ENCODE measurements at regions not wholly inside any gene's neighbourhood (a gene's known extent, or its start where the extent isn't known, plus 50 kb on each side); places are given as distances from the start of the nearest gene placed in this dataset.

DNA sequence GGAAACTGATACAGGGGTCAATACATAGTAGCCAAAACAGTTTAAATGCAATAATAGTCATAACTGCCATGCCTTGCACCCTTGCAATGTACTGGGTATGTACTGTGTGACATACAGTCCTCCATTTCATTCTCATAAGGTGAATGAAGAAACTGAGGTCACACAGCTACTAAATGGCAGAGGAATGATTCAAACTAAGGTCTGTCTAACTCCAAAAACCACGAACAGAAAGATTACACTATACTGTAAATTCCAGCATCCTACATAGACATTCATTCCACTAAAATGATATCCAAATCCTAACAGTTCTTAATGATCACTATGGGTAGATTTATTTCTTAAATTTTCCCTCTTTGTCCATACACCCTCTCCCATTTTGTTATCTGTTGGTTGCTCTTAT, 238.1 kb upstream of the SERP2 start:
- TF ChIP-seq EZH2phosphoT487 (IDR thresholded peaks at IDR 0.05; ENCODE audit: borderline replicate concordance), result no peak
- TF ChIP-seq, protein P1, sequence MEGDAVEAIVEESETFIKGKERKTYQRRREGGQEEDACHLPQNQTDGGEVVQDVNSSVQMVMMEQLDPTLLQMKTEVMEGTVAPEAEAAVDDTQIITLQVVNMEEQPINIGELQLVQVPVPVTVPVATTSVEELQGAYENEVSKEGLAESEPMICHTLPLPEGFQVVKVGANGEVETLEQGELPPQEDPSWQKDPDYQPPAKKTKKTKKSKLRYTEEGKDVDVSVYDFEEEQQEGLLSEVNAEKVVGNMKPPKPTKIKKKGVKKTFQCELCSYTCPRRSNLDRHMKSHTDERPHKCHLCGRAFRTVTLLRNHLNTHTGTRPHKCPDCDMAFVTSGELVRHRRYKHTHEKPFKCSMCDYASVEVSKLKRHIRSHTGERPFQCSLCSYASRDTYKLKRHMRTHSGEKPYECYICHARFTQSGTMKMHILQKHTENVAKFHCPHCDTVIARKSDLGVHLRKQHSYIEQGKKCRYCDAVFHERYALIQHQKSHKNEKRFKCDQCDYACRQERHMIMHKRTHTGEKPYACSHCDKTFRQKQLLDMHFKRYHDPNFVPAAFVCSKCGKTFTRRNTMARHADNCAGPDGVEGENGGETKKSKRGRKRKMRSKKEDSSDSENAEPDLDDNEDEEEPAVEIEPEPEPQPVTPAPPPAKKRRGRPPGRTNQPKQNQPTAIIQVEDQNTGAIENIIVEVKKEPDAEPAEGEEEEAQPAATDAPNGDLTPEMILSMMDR (conservative IDR thresholded peaks at IDR 0.05; ENCODE audit: low read length), result no peak
- H3K4me1 ChIP-seq (ENCODE audit: insufficient read depth, low read length, poor library complexity, severe bottlenecking), result no peaks in the 10 kb centered on the region
- H3K9me3 ChIP-seq (ENCODE audit: insufficient read depth, low read depth, low read length), result no peaks in the 10 kb centered on the region
- H3K9ac ChIP-seq (ENCODE audit: low read depth, low read length, poor library complexity, severe bottlenecking), result no peak overlapping the region
- H3K79me2 ChIP-seq (ENCODE audit: insufficient read depth, low read length), result no peaks in the 10 kb centered on the region
- H4K20me1 ChIP-seq (ENCODE audit: insufficient read depth, low read length, poor library complexity, severe bottlenecking), result no peaks in the 10 kb centered on the region
- no peak overlapping the region for H2AFZ ChIP-seq (ENCODE audit: low read length)
- no peak overlapping the region for H3K4me2 ChIP-seq (ENCODE audit: low read depth, low read length, poor library complexity, severe bottlenecking)
- no peaks in the 10 kb centered on the region for H3K36me3 ChIP-seq (ENCODE audit: insufficient read depth, low read length)
- no peaks in the 10 kb centered on the region for H3K27me3 ChIP-seq (ENCODE audit: insufficient read depth, low read length, poor library complexity, severe bottlenecking)
- H3F3A ChIP-seq (ENCODE audit: low read depth), result no peaks in the 10 kb centered on the region
- H3K4me3 ChIP-seq (ENCODE audit: low read length, poor library complexity, severe bottlenecking), result no peak overlapping the region
- no peaks in the 10 kb centered on the region for H3K9me2 ChIP-seq (replicated peaks; ENCODE audit: low read depth, low read length)

DNA sequence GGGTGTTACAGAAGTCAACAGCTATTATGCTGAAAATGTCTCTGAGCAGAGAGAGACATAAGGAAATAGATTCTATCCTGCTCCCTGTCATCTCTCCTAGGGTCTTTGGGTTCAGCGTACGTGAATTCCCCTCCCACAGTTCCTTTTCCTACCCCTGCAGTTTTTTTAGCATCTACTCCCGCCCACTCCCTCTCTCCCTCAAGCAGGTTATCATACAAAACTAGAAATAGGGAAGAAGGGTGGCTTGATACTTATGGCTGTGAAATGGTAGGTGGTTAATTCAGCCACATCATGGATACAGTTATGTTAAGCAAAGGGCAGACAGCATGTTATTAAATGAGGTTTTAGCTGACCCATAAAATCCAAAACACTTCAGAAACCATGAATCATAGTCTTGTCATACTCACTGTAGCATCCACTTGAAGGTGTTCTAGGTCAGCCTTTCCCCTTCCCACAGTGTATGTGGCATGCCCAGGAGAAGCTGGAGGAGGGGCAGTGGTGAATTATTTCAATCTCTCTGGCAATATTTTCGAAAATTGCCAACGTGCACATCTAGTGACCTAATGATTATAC, 236.8 kb upstream of the SERP2 start:
- no peaks in the 10 kb centered on the region for H4K20me1 ChIP-seq (ENCODE audit: insufficient read depth, low read length, poor library complexity, severe bottlenecking)
- no peak overlapping the region for H3K4me3 ChIP-seq (ENCODE audit: low read length, poor library complexity, severe bottlenecking)
- TF ChIP-seq, protein P1 (conservative IDR thresholded peaks at IDR 0.05; ENCODE audit: low read length), result no peak
- TF ChIP-seq EZH2phosphoT487 (IDR thresholded peaks at IDR 0.05; ENCODE audit: borderline replicate concordance), result no peak
- no peak overlapping the region for H3K4me2 ChIP-seq (ENCODE audit: low read depth, low read length, poor library complexity, severe bottlenecking)
- no peaks in the 10 kb centered on the region for H3K9me2 ChIP-seq (replicated peaks; ENCODE audit: low read depth, low read length)
- H2AFZ ChIP-seq (ENCODE audit: low read length), result no peak overlapping the region
- no peaks in the 10 kb centered on the region for H3K9me3 ChIP-seq (ENCODE audit: insufficient read depth, low read depth, low read length)
- no peak overlapping the region for H3K9ac ChIP-seq (ENCODE audit: low read depth, low read length, poor library complexity, severe bottlenecking)
- H3K27me3 ChIP-seq (ENCODE audit: insufficient read depth, low read length, poor library complexity, severe bottlenecking), result no peaks in the 10 kb centered on the region
- no peaks in the 10 kb centered on the region for H3K36me3 ChIP-seq (ENCODE audit: insufficient read depth, low read length)
- H3K79me2 ChIP-seq (ENCODE audit: insufficient read depth, low read length), result peaks cover 9% of the 10 kb centered on the region
- H3F3A ChIP-seq (ENCODE audit: low read depth), result no peaks in the 10 kb centered on the region
- H3K4me1 ChIP-seq (ENCODE audit: insufficient read depth, low read length, poor library complexity, severe bottlenecking), result peaks cover 7% of the 10 kb centered on the region

DNA sequence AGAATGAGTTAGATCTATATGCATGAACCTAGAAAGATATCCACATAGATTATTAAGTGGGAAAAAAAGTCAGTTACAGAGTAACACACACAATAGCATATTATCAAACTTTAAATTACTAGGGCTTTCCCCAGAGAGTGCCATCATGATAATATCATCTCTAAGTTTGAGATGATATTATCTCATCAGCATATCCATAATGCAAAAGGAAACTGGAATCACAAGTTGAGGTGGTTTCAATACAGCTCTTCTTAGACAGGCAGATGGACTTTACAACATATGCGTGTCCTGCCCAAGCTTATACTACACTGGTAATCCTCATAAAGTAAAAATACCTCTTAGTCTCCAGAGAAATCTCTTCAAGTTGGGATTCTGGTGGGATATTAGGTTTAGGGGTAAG, 236.2 kb upstream of the SERP2 start:
- Histone ChIP-seq H3K4me3 (ENCODE audit: low read length, poor library complexity, severe bottlenecking) (no peak overlapping the region), H4K20me1 (ENCODE audit: insufficient read depth, low read length, poor library complexity, severe bottlenecking) (no peaks in the 10 kb centered on the region), H3K4me2 (ENCODE audit: low read depth, low read length, poor library complexity, severe bottlenecking) (no peak overlapping the region), H3K9me3 (ENCODE audit: insufficient read depth, low read depth, low read length) (no peaks in the 10 kb centered on the region), H3K27me3 (ENCODE audit: insufficient read depth, low read length, poor library complexity, severe bottlenecking) (no peaks in the 10 kb centered on the region), H3K4me1 (ENCODE audit: insufficient read depth, low read length, poor library complexity, severe bottlenecking) (peaks cover 9% of the 10 kb centered on the region), H3K9me2 (replicated peaks; ENCODE audit: low read depth, low read length) (no peaks in the 10 kb centered on the region), H3K9ac (ENCODE audit: low read depth, low read length, poor library complexity, severe bottlenecking) (no peak overlapping the region), H3K79me2 (ENCODE audit: insufficient read depth, low read length) (peaks cover 9% of the 10 kb centered on the region), H3F3A (ENCODE audit: low read depth) (no peaks in the 10 kb centered on the region), H2AFZ (ENCODE audit: low read length) (no peak overlapping the region), H3K36me3 (ENCODE audit: insufficient read depth, low read length) (no peaks in the 10 kb centered on the region)
- TF ChIP-seq, protein P1 (conservative IDR thresholded peaks at IDR 0.05; ENCODE audit: low read length), result no peak
- no peak for TF ChIP-seq EZH2phosphoT487 (IDR thresholded peaks at IDR 0.05; ENCODE audit: borderline replicate concordance)
